SU-DHL-6 (cell line): ENCODE measurements at regions not wholly inside any gene's neighbourhood (a gene's known extent, or its start where the extent isn't known, plus 50 kb on each side); places are given as distances from the start of the nearest gene placed in this dataset.

ENCODE experiments used
- H2AFZ ChIP-seq: fragments of 200-600 bp; sonication (generic); 2 replicates; pipeline ENCODE4 v1.6.1; 2014; ENCODE audit warnings: low read depth, mild to moderate bottlenecking, moderate library complexity, mixed read lengths, antibody characterized with exemption, low read length; ENCODE audit not compliant: severe bottlenecking
- H3F3A ChIP-seq: fragments of 200-600 bp; shearing (Covaris generic); 2 replicates; pipeline ENCODE4 v1.6.0; 2016; ENCODE audit warnings: antibody characterized with exemption, mild to moderate bottlenecking; ENCODE audit not compliant: insufficient read depth
- H3K27ac ChIP-seq: fragments of 200-600 bp; sonication (generic); 2 replicates; pipeline ENCODE4 v1.5.1; 2016; ENCODE audit warnings: low read depth, mild to moderate bottlenecking, low read length, moderate library complexity, mixed read lengths
- H3K27me3 ChIP-seq: fragments of 200-600 bp; sonication (generic), shearing (Covaris generic); 2 replicates; pipeline ENCODE4 v1.6.0; 2014; ENCODE audit warnings: mild to moderate bottlenecking, low read length
- H3K36me3 ChIP-seq: fragments of 200-600 bp; sonication (generic); 2 replicates; pipeline ENCODE4 v1.6.1; 2014; ENCODE audit warnings: mild to moderate bottlenecking, low read length, mixed read lengths
- H3K4me2 ChIP-seq: fragments of 300-600, 200-600 bp; shearing (Covaris generic), sonication (generic); 2 replicates; pipeline ENCODE4 v1.6.0; 2014; ENCODE audit warnings: low read length, low read depth, mild to moderate bottlenecking; ENCODE audit not compliant: poor library complexity, severe bottlenecking
- H3K4me3 ChIP-seq: fragments of 200-600 bp; sonication (generic); 2 replicates; pipeline ENCODE4 v1.5.1; 2014; ENCODE audit warnings: antibody characterized with exemption, low read length, mild to moderate bottlenecking, mixed read lengths; ENCODE audit not compliant: insufficient read depth, poor library complexity, severe bottlenecking
- H3K79me2 ChIP-seq: fragments of 200-600 bp; sonication (generic); 2 replicates; pipeline ENCODE4 v1.6.1; 2014; ENCODE audit warnings: mild to moderate bottlenecking, low read length, moderate library complexity; ENCODE audit not compliant: insufficient read depth
- H3K9ac ChIP-seq: fragments of 200-600 bp; sonication (generic); 2 replicates; pipeline ENCODE4 v1.7.0; 2014; ENCODE audit warnings: mild to moderate bottlenecking, low read length
- H3K9me2 ChIP-seq: fragments of 200-600 bp; sonication (generic); replicated peaks from 2 replicates; pipeline ENCODE4 v1.6.1; 2014; ENCODE audit warnings: low read length; ENCODE audit not compliant: insufficient read depth
- H3K9me3 ChIP-seq: fragments of 200-600 bp; sonication (generic); 2 replicates; pipeline ENCODE4 v1.6.1; 2014; ENCODE audit warnings: low read length, mixed read lengths; ENCODE audit not compliant: insufficient read depth
- H4K20me1 ChIP-seq: fragments of 200-600 bp; sonication (generic); 2 replicates; pipeline ENCODE4 v1.6.1; 2014; ENCODE audit warnings: low read depth, mild to moderate bottlenecking, antibody characterized with exemption, low read length, moderate library complexity, mixed read lengths
- CTCF ChIP-seq: fragments of 200-600 bp; sonication (generic); IDR thresholded peaks from one replicate; pipeline ENCODE4 v1.5.1; 2017; ENCODE audit warnings: antibody characterized with exemption, mild to moderate bottlenecking, low read length, moderate library complexity; ENCODE audit not compliant: insufficient read depth, poor library complexity, severe bottlenecking
- EZH2phosphoT487 ChIP-seq: fragments of 200-600 bp; sonication (generic), shearing (Covaris generic); conservative IDR thresholded peaks from 2 replicates; pipeline ENCODE4 v1.6.1; 2018; ENCODE audit warnings: mild to moderate bottlenecking, antibody characterized with exemption, low read length, moderate library complexity, mixed read lengths

GRCh38 chr5:4987431-4987830, 152.7 kb upstream of the ADAMTS16 start:
- Histone ChIP-seq H3K36me3 (no peaks in the 10 kb centered on the region), H3K4me3 (no peak overlapping the region), H3F3A (no peaks in the 10 kb centered on the region), H4K20me1 (no peaks in the 10 kb centered on the region), H3K4me2 (no peak overlapping the region), H3K27me3 (no peaks in the 10 kb centered on the region), H2AFZ (no peak overlapping the region), H3K27ac (no peak overlapping the region), H3K9me2 (no peaks in the 10 kb centered on the region), H3K9ac (no peak overlapping the region), H3K9me3 (no peaks in the 10 kb centered on the region), H3K79me2 (no peaks in the 10 kb centered on the region)
- no peak for TF ChIP-seq CTCF
- TF ChIP-seq EZH2phosphoT487: no peak

GRCh38 chr5:4989118-4989517, 151.0 kb upstream of the ADAMTS16 start:
- H3K79me2 ChIP-seq: no peaks in the 10 kb centered on the region
- no peak for TF ChIP-seq CTCF
- no peak for TF ChIP-seq EZH2phosphoT487
- no peak overlapping the region for H3K9ac ChIP-seq
- no peak overlapping the region for H3K27ac ChIP-seq
- H4K20me1 ChIP-seq: no peaks in the 10 kb centered on the region
- H3K27me3 ChIP-seq: no peaks in the 10 kb centered on the region
- H3K36me3 ChIP-seq: no peaks in the 10 kb centered on the region
- no peaks in the 10 kb centered on the region for H3K9me3 ChIP-seq
- H3K4me3 ChIP-seq: no peak overlapping the region
- H3K4me2 ChIP-seq: no peak overlapping the region
- no peaks in the 10 kb centered on the region for H3F3A ChIP-seq
- no peak overlapping the region for H2AFZ ChIP-seq
- no peaks in the 10 kb centered on the region for H3K9me2 ChIP-seq

GRCh38 chr5:4990017-4990416, 150.1 kb upstream of the ADAMTS16 start:
- Histone ChIP-seq H3K9me3 (no peaks in the 10 kb centered on the region), H3K9me2 (no peaks in the 10 kb centered on the region), H3K27me3 (no peaks in the 10 kb centered on the region), H3K4me3 (no peak overlapping the region), H3K9ac (no peak overlapping the region), H3K79me2 (no peaks in the 10 kb centered on the region), H3K4me2 (no peak overlapping the region), H2AFZ (no peak overlapping the region), H3F3A (no peaks in the 10 kb centered on the region), H4K20me1 (no peaks in the 10 kb centered on the region), H3K36me3 (no peaks in the 10 kb centered on the region), H3K27ac (no peak overlapping the region)
- TF ChIP-seq CTCF (no peak), EZH2phosphoT487 (no peak)

GRCh38 chr5:4990462-4990861, 149.7 kb upstream of the ADAMTS16 start:
- H3K27me3 ChIP-seq: no peaks in the 10 kb centered on the region
- H3K9ac ChIP-seq: no peak overlapping the region
- H3K79me2 ChIP-seq: no peaks in the 10 kb centered on the region
- no peak overlapping the region for H2AFZ ChIP-seq
- H3K27ac ChIP-seq: no peak overlapping the region
- no peak overlapping the region for H3K4me3 ChIP-seq
- no peak overlapping the region for H3K4me2 ChIP-seq
- H3K36me3 ChIP-seq: no peaks in the 10 kb centered on the region
- H3K9me3 ChIP-seq: no peaks in the 10 kb centered on the region
- no peaks in the 10 kb centered on the region for H3K9me2 ChIP-seq
- TF ChIP-seq EZH2phosphoT487: no peak
- no peak for TF ChIP-seq CTCF
- H3F3A ChIP-seq: no peaks in the 10 kb centered on the region
- no peaks in the 10 kb centered on the region for H4K20me1 ChIP-seq
